T-cell (primary cell): ENCODE measurements at regions not wholly inside any gene's neighbourhood (a gene's known extent, or its start where the extent isn't known, plus 50 kb on each side); places are given as distances from the start of the nearest gene placed in this dataset.

Source experiments
- ATAC-seq, 4 experiments: fragments of 200-7000 bp in 3 of 4; fragments of 150-1000 bp in 1 of 4; cut with Tn5 transposase; replicated peaks in 1 of 4; 1 replicate in 3 of 4; 2 replicates in 1 of 4; pipeline ENCODE4 v1.10.0; 2021; ENCODE audit warnings: moderate library complexity in 3 of 4, mild to moderate bottlenecking in 2 of 4, moderate number of reproducible peaks in 1 of 4
- CTCF ChIA-PET, 2 donors: fragments of 300-600 bp; sonication (Branson Sonifier 250); formaldehyde crosslinking; loops; one replicate each; lab custom pipeline; 2022; ENCODE audit warnings: antibody characterized with exemption in 2 of 2; lab: Charles Lee
- POLR2A ChIA-PET, 2 donors: fragments of 300-600 bp; sonication (Branson Sonifier 250); formaldehyde crosslinking; loops; one replicate each; lab custom pipeline; 2022; ENCODE audit warnings: antibody characterized with exemption in 2 of 2; lab: Charles Lee
- DNase-seq, 35 experiments: peaks; one replicate each; pipeline versions ENCODE4 v3.0.0 to v3.0.0-alpha.2; 2013 to 2023
- H3K27ac ChIP-seq: one replicate; pipeline ENCODE4 v1.5.1; 2013; ENCODE audit warnings: low read length
- H3K27me3 ChIP-seq, 2 experiments: replicated peaks in 1 of 2; 1 replicate in 1 of 2; 2 replicates in 1 of 2; pipeline versions ENCODE4 v1.6.1 to v1.7.0; 2013; ENCODE audit warnings: low read length in 1 of 2, mixed read lengths in 1 of 2; ENCODE audit not compliant: control insufficient read depth in 2 of 2, insufficient read depth in 2 of 2; ENCODE audit errors: extremely low read depth in 1 of 2
- H3K36me3 ChIP-seq, 2 donors: 1 replicate in 1 of 2; 2 replicates in 1 of 2; pipeline versions ENCODE4 v1.6.1 to v1.7.0; 2013; ENCODE audit warnings: low read length in 1 of 2; ENCODE audit not compliant: control insufficient read depth in 2 of 2, insufficient read depth in 1 of 2; ENCODE audit errors: extremely low read depth in 1 of 2
- H3K4me1 ChIP-seq, 2 experiments: 1 replicate in 1 of 2; 2 replicates in 1 of 2; pipeline versions ENCODE4 v1.6.1 to v1.7.0; 2013; ENCODE audit warnings: low read length in 2 of 2, mixed read lengths in 1 of 2; ENCODE audit not compliant: insufficient read depth in 2 of 2, control insufficient read depth in 1 of 2; ENCODE audit errors: extremely low read depth in 1 of 2
- H3K4me3 ChIP-seq, 2 donors: 1 replicate in 1 of 2; 2 replicates in 1 of 2; pipeline versions ENCODE4 v1.5.1 to v1.7.0; 2013; ENCODE audit warnings: mild to moderate bottlenecking in 2 of 2, low read length in 1 of 2, moderate library complexity in 1 of 2; ENCODE audit not compliant: control insufficient read depth in 1 of 2; ENCODE audit errors: extremely low read depth in 1 of 2
- H3K9me3 ChIP-seq: 2 replicates; pipeline ENCODE4 v1.7.0; 2013
- H3K27ac Mint-ChIP-seq, 2 donors: one replicate each; pipeline ENCODE4 v1.8.0; 2020 to 2021; ENCODE audit warnings: mild to moderate bottlenecking in 2 of 2, mixed read lengths in 2 of 2
- H3K27me3 Mint-ChIP-seq, 2 donors: one replicate each; pipeline ENCODE4 v1.8.0; 2021 to 2022; ENCODE audit warnings: mixed read lengths in 2 of 2
- H3K36me3 Mint-ChIP-seq: one replicate; pipeline ENCODE4 v1.8.0; 2021; ENCODE audit warnings: mixed read lengths
- H3K4me1 Mint-ChIP-seq, 3 donors: one replicate each; pipeline ENCODE4 v1.8.0; 2020 to 2022; ENCODE audit warnings: mixed read lengths in 3 of 3, mild to moderate bottlenecking in 1 of 3
- H3K4me3 Mint-ChIP-seq, 3 donors: one replicate each; pipeline ENCODE4 v1.8.0; 2020 to 2022; ENCODE audit warnings: mild to moderate bottlenecking in 3 of 3, mixed read lengths in 3 of 3, moderate library complexity in 3 of 3
- H3K9me3 Mint-ChIP-seq, 3 donors: one replicate each; pipeline ENCODE4 v1.8.0; 2020 to 2022; ENCODE audit warnings: mixed read lengths in 3 of 3
- WGBS: methylation state at CpG from one replicate; pipeline ENCODE4 v1.1.5; 2013; ENCODE audit warnings: missing lambda C conversion rate; ENCODE audit not compliant: insufficient coverage; 5-methylcytosine and 5-hydroxymethylcytosine counted together

DNA sequence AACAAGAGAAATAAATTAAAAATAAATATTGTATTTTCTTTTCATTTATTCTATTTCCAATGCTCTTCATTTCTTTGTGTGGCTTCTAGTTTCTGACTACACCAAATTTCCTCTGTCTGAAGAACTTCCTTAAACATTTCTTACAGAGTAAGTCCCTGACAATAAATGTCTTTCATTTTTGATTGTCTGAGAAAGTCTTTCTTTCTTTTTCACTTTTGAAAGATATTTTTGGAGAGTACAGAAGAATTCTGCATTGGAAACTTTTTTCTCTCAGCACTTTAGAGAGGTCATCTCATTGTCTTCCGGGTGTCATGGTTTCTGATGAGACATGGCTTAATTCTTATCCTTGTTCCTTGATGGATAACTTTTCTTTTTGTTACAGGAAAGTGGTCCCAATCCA is 119.6 kb downstream of the MOBP start:
- no peak overlapping the region for H3K4me3 ChIP-seq
- no peak overlapping the region for H3K27ac ChIP-seq
- H3K27me3 ChIP-seq = no peaks in the 10 kb centered on the region
- CTCF ChIA-PET = no interaction called here
- DNase-seq (no peak), ATAC-seq (no peak)
- H3K36me3 ChIP-seq = no peaks in the 10 kb centered on the region
- no peak overlapping the region for H3K4me3 Mint-ChIP-seq
- no peaks in the 10 kb centered on the region for H3K9me3 ChIP-seq
- H3K4me1 Mint-ChIP-seq = no peaks in the 10 kb centered on the region
- POLR2A ChIA-PET = no interaction called here
- peaks cover 0 to 5% (median 4%) of the 10 kb centered on the region in 3 donors for H3K9me3 Mint-ChIP-seq
- peaks cover 9 to 20% of the 10 kb centered on the region in 2 donors for H3K27me3 Mint-ChIP-seq
- no CpG with 5 or more reads among the region's 1 CpG for WGBS
- H3K27ac Mint-ChIP-seq = no peak overlapping the region
- no peaks in the 10 kb centered on the region for H3K36me3 Mint-ChIP-seq
- no peaks in the 10 kb centered on the region for H3K4me1 ChIP-seq

DNA sequence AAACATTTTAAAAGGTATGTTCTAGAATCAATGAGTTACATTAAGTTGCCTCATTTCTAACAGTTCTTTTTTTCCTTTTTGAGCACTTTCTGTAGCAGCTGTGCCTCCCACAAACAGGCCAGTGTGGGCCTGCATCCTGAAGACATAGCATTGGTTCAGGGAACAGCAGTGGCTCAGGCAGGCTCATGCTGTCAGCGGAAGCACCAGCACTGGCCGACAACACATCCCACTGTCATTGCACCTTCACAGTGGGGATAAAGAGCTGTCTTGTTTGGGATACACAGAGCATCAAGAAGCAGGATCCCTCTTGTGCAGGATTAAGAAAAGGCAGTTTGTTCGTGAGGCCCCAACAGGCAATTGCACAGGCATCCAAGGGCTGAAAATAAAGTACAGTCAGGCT is 123.3 kb downstream of the MOBP start:
- Mint-ChIP-seq H3K27ac (no peak overlapping the region), H3K36me3 (no peaks in the 10 kb centered on the region), H3K4me3 (no peak overlapping the region), H3K9me3 (peaks cover 0 to 5% (median 0%) of the 10 kb centered on the region in 3 donors), H3K27me3 (peaks cover 0 to 13% of the 10 kb centered on the region in 2 donors), H3K4me1 (no peaks in the 10 kb centered on the region)
- ATAC-seq (no peak), DNase-seq (no peak)
- no peaks in the 10 kb centered on the region for H3K36me3 ChIP-seq
- CTCF ChIA-PET = no interaction called here
- no peaks in the 10 kb centered on the region for H3K27me3 ChIP-seq
- no peaks in the 10 kb centered on the region for H3K4me1 ChIP-seq
- no peak overlapping the region for H3K27ac ChIP-seq
- 40% methylated on average over 1 of the region's 3 CpGs for WGBS
- POLR2A ChIA-PET = no interaction called here
- no peak overlapping the region for H3K4me3 ChIP-seq
- no peaks in the 10 kb centered on the region for H3K9me3 ChIP-seq

DNA sequence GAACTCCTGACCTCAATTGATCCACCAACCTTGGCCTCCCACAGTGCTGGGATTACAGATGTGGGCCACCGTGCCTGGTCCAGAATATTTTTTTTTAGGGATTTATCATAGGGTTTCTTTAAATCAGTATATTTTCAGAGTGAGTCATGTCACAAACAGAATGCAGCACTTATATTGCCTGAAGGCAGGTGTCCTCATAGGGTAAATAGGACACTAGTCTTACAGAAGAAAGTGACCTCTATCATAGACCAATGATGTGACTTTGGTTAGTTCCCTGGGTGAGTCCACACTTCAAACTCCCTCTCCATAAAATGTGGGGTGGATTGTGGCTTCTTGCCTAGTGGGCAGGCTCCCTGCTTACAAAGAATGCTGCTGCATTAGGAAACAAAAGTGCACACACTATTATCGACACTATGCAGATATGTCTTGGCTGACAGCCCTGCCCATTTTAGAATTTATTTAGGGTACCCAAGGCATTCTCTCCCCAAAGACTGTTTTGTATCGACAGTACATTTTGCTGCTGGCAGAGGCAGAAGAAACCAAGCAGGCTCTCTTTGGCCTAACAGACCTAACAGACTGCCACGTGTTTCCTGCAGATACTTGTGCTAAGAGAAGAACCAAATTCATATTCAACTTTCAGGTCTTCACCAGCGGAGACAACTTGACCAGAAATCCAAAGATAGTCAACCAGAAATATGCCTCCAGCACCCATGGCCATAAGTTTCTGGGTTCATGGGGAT is 125.0 kb downstream of the MOBP start:
- Mint-ChIP-seq H3K36me3 (no peaks in the 10 kb centered on the region), H3K4me1 (no peaks in the 10 kb centered on the region), H3K4me3 (no peak overlapping the region), H3K27ac (no peak overlapping the region), H3K9me3 (no peaks in the 10 kb centered on the region), H3K27me3 (peaks cover 1 to 13% of the 10 kb centered on the region in 2 donors)
- ATAC-seq = no peak
- Histone ChIP-seq H3K4me3 (no peak overlapping the region), H3K27me3 (no peaks in the 10 kb centered on the region), H3K9me3 (no peaks in the 10 kb centered on the region), H3K4me1 (no peaks in the 10 kb centered on the region), H3K27ac (no peak overlapping the region), H3K36me3 (no peaks in the 10 kb centered on the region)
- ChIA-PET POLR2A (interaction anchor here in 1 of 2 donors (0.7 kb wide), 1 partner anchor 123 kb away, joined by 3 read pairs; no protein-coding TSS in a partner anchor), CTCF (interaction anchor here in 1 of 2 donors (0.6 kb wide), 1 partner anchor 27 kb away, joined by 3 read pairs; no protein-coding TSS in a partner anchor)
- WGBS = 23% methylated on average over 3 of the region's 5 CpGs
- no peak for DNase-seq

DNA sequence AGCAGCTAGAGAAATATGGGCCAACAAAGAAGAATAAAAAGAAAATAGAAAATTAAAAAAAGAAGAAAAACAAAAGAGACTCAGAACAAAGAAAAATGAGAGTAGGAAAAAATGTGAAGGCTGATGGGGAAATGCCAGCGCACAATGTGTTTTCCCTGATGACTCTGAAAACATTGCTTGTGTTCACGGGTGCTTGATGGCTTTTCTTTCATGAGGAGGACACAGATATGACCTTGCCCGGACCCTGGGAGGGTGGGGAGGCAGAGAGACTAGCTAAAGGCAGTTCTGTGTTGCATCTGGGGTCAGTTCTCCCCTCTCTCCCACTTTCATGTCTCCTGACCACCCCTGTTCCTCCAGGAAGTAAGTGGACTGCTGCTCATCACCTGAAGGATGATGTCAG is 125.9 kb downstream of the MOBP start:
- Mint-ChIP-seq H3K27me3 (peaks cover 1 to 7% of the 10 kb centered on the region in 2 donors), H3K36me3 (no peaks in the 10 kb centered on the region), H3K9me3 (no peaks in the 10 kb centered on the region), H3K4me1 (no peaks in the 10 kb centered on the region), H3K27ac (no peak overlapping the region), H3K4me3 (no peak overlapping the region)
- ATAC-seq (no peak), DNase-seq (no peak)
- no peaks in the 10 kb centered on the region for H3K9me3 ChIP-seq
- H3K4me3 ChIP-seq = no peak overlapping the region
- CTCF ChIA-PET = no interaction called here
- 66% methylated on average over 2 of the region's 3 CpGs for WGBS
- no peaks in the 10 kb centered on the region for H3K4me1 ChIP-seq
- POLR2A ChIA-PET = interaction anchor here in 1 of 2 donors (0.6 to 0.7 kb wide), 2 partner anchors 59 to 122 kb away, joined by 3 to 5 read pairs; no protein-coding TSS in a partner anchor
- H3K27me3 ChIP-seq = no peaks in the 10 kb centered on the region
- no peak overlapping the region for H3K27ac ChIP-seq
- H3K36me3 ChIP-seq = no peaks in the 10 kb centered on the region

DNA sequence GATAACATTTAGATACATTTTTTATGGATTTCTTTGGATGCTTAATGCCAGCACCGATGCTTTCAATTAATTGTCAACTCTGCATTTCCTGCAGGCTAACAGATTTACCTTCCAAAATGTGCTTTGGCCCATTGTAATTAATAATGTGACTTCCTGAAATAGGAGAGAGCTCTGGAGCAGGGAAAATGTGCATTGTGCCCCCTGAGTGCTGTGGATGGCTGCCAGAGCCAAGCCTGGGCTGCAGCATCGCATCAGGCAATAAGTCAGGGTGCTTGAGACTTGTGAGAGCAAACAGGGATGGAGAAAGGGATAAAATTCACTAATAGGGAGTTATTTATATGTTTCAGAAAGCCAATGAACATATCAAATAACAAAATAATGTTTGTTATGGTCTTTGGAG is 133.8 kb downstream of the MOBP start:
- ChIA-PET POLR2A (no interaction called here), CTCF (no interaction called here)
- ATAC-seq = no peak
- DNase-seq = no peak
- Histone ChIP-seq H3K4me3 (no peak overlapping the region), H3K36me3 (no peaks in the 10 kb centered on the region), H3K4me1 (no peaks in the 10 kb centered on the region), H3K9me3 (no peaks in the 10 kb centered on the region), H3K27ac (no peak overlapping the region), H3K27me3 (no peaks in the 10 kb centered on the region)
- no peak overlapping the region for H3K4me3 Mint-ChIP-seq
- no peaks in the 10 kb centered on the region for H3K36me3 Mint-ChIP-seq
- peaks cover 6 to 7% of the 10 kb centered on the region in 2 donors for H3K27me3 Mint-ChIP-seq
- no peak overlapping the region for H3K27ac Mint-ChIP-seq
- peaks cover 0 to 4% (median under 1%) of the 10 kb centered on the region in 3 donors for H3K9me3 Mint-ChIP-seq
- WGBS = 83% methylated on average over 1 of the region's 2 CpGs
- H3K4me1 Mint-ChIP-seq = no peaks in the 10 kb centered on the region

DNA sequence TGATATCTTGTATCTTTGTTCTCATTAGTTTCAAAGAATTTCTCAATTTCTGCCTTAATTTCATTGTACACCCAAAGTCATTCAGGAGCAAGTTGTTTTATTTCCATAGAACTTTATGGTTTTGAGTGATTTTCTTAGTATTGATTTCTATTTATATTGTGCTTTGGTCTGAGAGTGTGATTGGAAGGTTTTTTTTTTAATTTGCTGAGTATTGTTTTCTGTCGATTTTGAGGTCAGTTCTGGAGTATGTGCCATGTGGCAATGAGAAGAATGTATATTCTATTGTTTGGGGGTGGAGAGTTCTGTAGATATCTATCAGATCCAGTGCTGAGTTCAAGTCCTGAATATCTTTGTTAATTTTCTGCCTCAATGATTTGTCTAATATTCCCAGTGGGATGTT is 138.4 kb downstream of the MOBP start:
- WGBS = 67% methylated on average over 1 of the region's 1 CpG

More for the DNA sequence above, 138.4 kb downstream of the MOBP start:
- Mint-ChIP-seq H3K27me3 (peaks cover 14 to 17% of the 10 kb centered on the region in 2 donors), H3K27ac (no peak overlapping the region), H3K4me1 (no peaks in the 10 kb centered on the region), H3K36me3 (no peaks in the 10 kb centered on the region), H3K9me3 (peaks cover 0 to 4% (median 4%) of the 10 kb centered on the region in 3 donors), H3K4me3 (no peak overlapping the region)
- DNase-seq (no peak), ATAC-seq (no peak)
- CTCF ChIA-PET = no interaction called here
- Histone ChIP-seq H3K27ac (no peak overlapping the region), H3K36me3 (no peaks in the 10 kb centered on the region), H3K9me3 (no peaks in the 10 kb centered on the region), H3K27me3 (peaks cover 0 to 12% of the 10 kb centered on the region in 2 experiments), H3K4me1 (no peaks in the 10 kb centered on the region), H3K4me3 (no peak overlapping the region)
- POLR2A ChIA-PET = no interaction called here
